Epidermal melanocyte (primary cell): ENCODE measurements at regions not wholly inside any gene's neighbourhood (a gene's known extent, or its start where the extent isn't known, plus 50 kb on each side); places are given as distances from the start of the nearest gene placed in this dataset.

Experiments
- DNase-seq: peaks from one replicate; pipeline ENCODE4 v3.0.0; 2011; ENCODE audit warnings: low spot score; ENCODE audit not compliant: insufficient read length

DNA sequence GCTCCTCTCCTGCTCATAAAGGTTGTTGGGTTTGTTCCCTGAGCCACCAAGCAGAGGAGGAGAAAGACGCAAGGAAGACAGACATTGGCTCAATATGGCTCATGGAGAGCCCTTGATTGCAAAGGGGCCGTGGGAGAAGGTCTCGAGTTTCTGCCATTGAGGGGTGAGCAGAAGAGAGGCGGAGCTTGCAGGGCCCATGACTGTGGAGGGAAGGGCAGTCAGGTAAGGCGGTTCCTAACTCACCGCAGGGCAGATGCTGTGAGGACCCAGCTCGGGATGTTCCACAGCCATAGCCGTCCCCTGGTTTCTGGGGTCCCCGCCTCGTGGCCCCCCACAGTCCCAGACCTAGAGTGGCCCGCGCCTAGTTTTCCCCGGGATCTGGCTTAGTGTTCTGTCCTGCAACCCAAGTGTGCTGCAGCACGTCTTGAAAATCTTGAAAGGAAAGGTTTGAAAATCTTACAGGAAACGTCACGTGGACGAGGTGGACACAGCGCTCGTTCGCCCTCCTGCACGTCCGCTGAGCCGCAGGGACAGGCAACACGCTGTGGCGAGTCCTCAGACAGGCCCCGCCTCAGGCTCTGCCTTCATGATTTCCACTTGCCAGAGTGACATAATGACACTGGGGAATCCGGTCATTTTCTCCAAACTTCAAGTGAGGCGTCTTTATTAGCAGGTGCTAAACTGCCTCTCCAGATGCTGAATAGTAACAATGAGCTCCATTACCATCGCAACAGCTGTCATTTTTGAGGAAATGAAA lies 105.5 kb upstream of the HDAC4 start:
- DNase-seq, result no peak

DNA sequence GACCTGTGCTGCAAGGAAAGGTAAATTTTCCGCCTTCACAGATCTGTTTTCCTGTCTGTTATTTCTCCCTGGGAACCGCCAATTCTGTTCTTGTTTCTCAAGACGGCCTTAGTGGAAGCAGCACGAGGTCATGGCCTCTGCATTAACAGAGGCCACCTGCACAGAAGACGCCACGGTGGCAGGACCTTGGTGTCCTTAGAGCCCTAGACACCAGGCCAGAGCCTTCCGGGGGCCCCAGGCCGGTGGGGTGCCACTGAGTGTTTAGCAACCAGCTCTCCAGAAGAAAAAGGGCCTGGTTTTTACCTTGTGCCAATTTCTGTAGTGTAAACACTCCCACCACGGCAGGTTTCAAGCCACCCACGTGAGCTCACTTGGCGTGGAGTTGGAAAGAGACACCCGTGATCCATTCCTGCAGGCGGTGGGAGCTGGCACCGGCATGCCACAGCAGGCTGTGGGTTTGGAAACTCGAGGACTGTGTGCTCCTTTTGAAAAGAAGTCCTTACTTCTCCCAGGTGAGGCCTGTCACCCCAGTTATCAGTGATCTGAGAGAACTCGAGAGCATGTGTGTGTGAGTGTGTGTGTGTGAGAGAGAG lies 103.9 kb upstream of the HDAC4 start:
- DNase-seq, result no peak

DNA sequence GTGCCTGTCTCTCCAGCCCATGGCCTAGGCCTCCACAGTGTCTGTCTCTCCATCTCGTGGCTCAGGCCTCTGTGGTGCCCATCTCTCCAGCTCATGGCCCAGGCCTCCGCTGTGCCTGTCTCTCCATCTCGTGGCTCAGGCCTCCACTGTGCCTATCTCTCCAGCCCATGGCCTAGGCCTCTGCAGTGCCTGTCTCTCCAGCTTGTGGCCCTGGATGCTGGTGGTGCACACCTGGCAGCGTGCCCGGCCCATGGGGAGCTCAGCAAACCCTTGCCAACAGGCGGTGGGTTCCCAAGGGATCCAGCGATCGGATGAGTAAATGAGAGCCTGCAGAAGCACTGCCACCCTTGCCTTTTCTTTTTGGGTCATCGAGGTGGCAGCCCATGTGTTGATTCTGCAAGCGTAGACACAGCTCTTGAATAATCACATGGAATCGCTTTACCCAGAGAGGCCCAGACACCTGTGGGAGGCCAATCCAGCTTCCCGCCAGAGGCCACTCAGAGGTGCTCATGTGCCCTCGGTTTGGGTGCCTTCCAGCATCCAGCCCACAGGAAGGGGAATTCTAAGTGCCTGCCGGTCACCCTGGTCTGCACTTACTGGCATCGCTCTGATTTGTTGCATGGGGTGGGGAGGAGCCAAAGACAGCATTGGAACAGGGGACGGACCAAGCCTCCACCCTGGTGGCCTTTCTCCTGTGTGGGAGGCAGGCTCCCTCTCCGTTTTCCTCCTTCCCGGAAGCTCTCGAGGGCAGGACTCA lies 101.8 kb upstream of the HDAC4 start:
- DNase-seq, result no peak

DNA sequence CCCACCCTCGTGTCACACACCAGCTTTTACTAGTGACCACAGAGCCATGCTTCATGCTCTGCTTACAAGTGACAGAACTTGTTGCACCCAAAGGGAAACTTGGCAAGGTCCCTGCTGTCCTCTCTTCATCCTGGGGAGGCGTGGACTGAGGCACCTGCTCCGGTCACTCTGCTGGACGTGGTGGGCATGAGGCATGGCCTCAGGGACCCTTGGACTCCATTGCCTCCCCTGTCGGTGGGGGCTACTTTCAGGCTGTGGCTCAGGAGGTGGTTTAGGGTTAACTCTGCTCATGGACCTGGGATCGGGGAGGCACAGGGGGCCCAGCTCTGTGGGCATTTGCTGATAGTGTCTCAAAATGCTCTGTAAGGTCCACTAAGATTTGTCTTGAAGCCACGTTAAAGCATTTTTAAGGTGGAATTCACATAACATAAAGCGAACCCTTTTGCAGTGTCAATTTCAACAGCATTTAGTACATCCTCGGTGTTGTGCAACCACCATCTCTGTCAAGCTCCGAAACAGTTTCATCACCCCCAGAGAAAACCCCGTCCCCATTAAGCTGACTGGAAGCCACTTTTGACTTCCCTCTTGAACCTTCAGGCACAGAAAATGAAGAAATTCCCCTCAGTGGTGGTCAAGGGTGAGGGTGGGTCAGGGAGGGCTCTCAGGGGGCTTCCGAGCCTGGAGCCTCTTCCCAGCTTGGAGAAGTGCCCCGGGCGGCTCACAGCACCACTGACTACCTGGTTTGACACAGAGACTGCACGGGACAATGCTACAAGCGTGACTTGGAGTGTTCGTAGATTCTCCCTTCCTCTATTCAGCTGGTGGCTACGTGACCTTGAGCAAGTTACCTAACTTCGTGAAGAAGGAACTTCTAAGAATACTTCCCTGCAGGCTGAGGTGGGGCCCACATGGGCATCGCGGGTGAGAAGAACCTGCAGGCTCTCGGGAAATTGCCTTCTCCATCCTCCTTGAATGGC lies 100.0 kb upstream of the HDAC4 start:
- no peak for DNase-seq

DNA sequence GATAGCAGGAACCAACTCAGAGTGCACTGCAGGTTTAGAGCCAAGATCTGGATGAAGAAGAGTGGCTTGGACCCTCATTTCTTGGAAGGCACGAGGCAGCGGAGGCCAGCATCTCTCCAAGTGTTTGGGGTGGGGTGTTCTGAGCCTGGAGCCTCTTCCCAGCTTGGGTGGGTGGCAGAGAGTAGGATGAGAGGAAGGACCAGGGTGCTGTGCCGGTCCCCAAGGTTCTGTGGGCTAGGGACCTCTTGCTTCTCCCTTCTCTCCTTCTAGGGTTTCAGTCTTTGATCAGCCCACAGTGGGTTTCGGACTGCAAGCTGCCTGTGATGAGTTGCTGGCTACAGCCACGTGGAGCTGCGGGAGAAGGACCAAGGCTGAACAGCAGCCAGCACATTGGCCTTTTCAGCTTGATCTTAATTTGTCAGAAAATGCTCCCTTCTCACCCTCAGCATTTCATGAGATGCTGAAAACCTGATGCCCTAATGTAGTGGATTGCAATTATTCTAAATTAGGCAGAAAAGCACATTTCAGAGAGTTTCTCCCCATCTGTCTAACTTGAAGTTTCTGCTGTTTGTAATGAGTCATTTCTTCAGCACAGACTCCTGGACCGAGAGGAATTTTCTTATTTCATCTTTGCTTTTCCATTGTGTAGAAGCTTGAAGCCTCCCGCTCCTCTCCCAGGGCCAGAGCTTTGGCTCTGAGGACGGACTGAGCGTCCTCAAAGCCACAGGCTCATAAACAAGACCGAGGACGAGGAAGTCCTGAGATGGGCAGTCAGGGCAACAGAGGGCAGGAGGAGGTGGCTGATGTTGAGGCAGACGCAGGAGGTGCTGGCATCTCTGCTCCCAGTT lies 99.1 kb upstream of the HDAC4 start:
- no peak for DNase-seq

DNA sequence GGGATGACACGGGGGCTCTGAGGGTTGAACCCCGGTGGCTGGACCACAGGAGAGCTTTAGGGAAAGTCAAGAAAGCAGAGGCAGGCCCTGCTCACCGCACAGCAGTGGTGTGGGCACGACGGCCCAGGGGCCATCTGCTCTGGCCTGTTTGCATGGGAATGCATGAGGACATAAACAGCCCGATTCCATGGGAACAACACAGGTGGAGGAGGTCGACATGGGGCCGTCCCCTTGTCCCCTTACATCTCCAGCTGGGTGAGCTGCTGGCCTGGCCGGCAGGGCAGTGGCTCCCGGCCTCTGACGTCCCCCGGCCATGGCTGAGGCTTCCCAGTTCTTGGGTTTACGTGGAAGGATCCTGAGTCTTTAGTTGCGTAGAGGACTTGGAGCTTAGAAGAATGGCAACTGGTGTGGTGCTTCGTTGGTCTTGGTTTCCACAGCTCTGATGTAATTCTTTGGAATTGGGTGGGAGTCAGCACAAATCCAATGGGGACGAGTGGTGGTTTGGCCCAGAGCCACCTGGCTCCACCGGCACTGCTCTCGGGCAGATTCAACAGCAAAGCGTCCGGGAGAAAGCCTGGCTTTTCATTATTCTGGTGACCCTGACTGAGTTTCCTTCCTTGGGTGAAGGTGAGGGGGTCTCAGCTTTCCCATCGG lies 98.3 kb upstream of the HDAC4 start:
- no peak for DNase-seq

DNA sequence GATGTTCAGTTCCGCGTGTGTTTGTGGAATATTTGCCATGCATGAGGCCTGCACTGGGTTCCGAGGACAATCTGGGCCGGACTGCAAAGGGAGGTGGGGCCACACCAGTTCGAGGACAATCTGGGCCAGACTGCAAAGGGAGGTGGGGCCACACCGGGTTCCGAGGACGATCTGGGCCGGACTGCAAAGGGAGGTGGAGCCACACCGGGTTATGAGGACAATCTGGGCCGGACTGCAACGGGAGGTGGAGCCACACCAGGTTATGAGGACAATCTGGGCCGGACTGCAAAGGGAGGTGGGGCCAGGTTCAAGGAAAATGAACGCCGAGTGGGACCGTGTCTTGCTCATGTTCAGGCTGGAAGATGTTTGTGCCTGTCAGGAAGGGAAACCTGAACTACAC lies 97.8 kb upstream of the HDAC4 start:
- DNase-seq, result no peak

DNA sequence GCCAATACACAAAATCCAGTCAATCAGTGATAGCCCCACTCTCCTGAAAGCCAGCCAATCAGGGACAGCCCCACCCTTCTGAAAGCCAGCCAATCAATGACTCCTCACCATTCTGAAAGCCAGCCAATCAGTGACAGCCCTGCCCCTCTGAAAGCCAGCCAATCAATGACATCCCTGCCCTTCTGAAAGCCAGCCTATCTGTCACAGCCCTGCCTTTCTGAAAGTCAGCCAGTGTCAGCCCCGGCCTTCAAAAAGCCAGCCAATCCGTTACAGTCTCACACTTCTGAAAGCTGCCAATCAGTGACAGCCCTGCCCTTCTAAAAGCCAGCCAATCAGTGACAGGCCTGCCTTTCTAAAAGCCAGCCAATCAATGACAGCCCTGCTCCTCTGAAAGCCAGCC lies 95.9 kb upstream of the HDAC4 start:
- DNase-seq, result no peak

DNA sequence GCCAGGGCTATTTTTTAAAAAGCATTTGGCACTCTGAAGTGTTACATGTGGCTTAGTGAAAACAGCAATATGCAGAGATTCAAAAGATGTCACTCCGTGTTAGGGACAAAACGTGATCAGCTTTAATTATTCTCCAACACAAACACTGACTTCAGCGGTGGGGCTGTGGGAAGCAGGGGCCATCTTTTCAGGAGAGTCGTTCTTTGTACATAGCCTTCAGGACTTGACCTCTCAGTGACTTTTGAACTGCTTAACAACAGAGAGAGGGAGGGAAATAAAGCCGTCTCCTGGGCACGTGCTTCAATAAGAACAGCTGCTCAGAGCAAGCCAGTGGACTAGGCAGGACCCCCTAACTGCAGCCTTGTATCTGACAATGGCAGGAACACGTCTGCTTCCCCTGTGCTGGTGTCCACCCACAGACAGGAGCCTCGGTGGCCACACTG lies 95.0 kb upstream of the HDAC4 start:
- no peak for DNase-seq

DNA sequence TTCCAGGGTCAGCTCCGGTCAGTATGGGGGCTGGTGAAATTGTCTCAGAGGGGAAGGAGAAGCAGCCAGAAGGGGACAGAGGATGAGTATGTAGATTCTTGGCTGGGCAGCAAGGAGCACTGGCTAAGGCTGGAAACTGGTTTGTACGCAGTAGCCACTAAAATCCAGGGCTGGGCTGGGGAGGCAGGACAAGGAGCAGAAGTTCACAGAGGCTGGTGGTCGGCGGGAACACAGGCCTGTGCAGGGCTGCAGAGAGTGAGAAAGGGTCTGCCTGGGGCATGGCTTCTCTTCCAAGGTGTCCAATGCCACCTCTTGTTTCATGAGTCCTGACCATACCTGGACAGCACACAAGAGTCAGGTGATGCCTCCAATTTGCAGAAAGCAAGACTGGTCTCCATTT lies 94.4 kb upstream of the HDAC4 start:
- no peak for DNase-seq

DNA sequence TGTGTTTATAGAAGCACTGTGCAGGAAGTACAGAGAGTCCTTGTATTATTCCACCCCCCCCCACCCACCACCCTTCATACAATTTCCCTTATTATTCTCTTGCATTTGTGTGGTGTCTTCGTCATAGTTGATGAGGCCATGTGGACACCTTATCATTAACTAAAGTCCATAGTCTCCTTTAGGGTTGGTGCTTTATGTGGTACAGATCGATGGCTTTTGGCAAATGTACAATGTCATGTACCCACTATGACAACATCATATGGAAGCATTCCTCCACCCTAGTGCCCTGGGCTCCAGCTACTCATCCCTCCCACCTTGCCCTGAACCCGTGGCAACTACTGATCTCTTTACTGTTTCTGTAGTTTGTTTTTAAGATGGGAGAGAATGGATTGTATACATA lies 93.8 kb upstream of the HDAC4 start:
- DNase-seq, result no peak

DNA sequence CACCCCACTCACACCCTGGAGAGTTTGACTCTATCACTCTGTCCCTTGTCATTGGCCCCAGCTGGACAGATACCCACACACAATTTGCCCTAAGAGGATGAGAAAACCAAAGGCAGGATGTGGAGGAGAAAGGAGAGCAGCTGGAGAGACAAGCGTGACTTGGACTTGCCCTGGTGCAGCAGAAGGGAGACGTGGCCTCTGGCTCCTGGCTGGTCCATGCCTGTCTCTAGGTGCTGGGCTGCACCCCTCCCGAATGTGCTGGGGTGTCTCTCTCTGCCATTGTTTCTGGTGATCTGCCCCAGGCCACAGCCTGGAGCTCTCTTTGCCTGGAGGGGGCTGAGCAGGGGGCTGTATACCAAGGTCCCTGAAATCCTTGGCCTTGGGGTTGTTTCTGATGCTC lies 88.7 kb upstream of the HDAC4 start:
- DNase-seq, result no peak

DNA sequence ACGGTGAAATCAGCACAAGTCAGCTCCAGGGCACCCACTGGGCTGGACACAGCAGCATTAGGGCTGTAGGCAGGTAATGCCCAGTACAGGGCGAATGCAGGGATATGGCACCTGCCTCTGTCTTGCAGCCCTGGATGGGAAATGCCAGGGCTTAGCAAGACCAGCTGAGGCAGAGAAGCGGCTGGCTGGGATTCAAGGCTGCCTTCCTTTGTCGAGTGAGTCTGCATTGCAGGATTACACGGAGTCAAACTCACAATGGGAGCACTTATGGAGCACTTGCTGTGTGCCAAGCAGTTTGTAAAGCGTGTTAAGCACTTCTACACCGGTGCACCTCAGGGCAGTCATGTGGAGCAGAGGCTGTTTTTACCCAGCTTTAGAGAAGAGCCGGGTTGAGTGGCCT lies 87.3 kb upstream of the HDAC4 start:
- no peak for DNase-seq

DNA sequence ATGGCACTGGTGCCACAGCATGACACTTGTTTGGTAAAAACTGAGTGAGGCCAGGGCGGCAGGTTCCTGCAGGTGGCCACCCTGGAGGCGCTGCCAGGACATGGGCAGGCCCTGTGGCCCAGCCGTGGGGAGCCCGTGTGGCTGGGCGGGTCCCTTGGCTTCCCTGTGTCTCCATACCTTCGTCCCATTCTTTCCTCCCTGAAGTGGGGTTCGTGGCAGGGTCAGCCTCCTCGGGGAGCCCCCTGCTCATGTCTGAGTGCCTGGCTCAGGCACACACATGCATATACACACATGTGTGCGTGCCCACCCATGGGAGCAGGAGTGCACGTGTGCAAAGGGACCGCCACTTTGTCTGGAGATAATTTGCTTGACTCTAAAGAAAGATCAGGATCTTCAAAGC lies 86.5 kb upstream of the HDAC4 start:
- no peak for DNase-seq

DNA sequence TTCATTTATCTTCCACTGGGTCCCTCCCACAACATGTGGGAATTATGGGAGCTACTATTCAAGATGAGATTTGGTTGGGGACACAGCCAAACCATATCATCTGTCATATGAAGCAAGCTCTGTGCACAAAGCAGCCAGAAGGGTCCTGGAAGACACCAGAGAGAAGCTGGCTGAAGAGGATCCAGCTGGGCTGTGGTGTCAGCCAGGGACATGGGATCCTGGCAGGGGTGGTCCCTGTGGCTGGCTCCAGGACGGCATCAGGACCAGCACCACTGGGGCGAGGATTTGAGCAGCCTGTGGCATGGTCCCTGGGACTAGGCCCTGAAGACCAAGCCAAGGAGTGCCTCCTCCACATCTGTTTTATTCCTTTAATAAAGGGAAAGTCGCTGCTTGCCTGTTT lies 84.8 kb upstream of the HDAC4 start:
- no peak for DNase-seq

DNA sequence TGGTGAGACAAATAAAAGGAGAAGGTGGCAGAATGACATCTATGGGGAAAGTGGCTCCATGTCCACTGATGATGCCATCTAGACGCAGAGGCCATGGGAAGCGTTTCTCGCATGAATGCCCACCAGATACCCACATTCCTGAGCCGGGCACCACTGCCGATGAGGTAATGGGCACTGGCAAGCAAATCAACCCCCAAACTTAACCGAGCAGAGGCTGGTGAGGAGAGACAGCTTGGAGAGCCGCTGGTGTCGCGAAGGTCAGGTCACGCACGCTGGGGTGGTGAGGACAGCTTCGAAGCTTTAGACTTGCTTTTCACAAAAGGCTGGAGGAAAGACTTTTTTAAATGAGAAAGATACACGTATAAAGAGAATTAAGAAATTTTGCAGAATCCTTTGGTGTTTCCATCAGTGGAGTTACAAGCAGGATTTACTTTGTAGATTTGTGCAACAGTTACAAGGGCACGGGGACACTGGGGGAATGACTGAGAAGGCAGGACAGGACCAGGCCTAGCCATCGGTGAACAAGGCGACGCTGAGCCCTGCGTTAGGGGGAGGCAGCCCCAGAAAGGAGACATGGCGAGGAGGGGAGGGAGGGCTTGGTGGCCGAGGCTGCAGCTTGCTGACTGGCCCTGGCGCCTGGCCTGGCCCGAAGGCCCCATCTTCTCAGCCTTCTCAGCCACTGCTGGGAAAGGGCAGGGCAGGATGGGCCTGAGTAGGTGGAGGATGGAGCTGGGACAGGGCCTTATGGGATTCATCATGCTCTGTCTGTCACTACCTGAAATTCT lies 83.9 kb upstream of the HDAC4 start:
- DNase-seq, result no peak

DNA sequence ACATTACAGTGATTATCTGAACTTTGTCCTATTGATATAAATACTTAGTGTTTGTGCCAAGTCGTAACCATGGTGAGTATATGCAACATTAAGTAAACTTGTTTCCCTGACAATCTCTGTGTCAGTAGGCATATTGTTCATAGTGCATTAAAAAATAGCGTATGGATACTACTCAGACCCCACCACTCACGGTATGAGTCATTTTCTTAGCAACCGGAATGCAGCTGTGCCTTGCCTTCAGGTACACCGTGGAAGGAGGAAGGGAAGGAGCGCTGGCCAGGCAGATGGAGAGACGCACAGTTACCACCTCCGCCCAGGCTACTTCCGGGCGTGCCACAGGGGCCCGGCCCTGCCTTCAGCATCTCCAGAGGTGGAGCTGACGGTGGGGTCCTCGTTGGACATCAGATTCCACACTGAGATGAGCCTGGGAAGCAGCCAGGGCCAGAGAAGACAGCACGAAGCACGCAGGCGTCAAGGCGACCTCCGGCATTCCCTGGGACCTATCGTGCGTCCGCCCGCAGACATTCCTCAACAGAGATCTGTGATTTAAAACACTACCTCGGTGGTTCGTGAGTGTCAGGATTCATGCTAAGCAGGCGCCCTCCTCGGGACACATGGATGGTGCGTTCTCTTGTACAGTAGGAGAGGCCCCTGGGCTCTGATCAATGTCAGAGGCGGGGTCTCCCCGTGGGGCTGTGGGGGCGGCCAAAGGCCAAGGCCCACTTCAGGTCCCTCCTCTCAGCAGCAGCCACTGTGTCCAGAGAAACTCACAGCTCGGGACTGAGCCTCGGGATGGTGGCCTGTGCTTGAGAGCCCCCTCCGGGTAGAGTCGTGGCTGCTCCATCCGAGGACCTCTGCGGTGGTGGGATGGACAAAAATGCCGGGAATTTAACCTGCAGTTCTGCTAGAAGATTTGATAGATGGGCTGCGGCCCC lies 82.2 kb upstream of the HDAC4 start:
- no peak for DNase-seq

DNA sequence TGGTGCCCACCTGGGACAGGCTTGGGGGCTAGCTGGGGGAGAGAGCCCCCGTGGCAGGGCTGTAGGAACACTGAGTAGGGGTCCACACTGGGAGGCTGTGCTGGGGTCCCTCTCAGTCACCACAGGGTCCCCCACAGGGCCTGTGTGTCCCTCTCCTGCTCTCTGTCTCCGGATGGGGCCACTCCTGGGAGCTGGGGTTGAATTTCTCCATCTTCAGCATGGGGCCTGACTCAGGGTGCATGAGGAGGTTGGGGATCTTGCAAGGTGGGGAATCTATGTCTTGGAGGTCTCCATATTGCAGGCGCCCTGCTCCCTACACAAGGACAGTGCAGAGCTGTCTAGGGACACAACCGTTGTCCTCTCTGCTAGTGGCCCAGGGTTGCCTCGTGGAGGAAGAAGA lies 78.7 kb upstream of the HDAC4 start:
- DNase-seq, result no peak
